ENCODE measurements at regions not wholly inside any gene's neighbourhood (a gene's known extent, or its start where the extent isn't known, plus 50 kb on each side); places are given as distances from the start of the nearest gene placed in this dataset.

DNA sequence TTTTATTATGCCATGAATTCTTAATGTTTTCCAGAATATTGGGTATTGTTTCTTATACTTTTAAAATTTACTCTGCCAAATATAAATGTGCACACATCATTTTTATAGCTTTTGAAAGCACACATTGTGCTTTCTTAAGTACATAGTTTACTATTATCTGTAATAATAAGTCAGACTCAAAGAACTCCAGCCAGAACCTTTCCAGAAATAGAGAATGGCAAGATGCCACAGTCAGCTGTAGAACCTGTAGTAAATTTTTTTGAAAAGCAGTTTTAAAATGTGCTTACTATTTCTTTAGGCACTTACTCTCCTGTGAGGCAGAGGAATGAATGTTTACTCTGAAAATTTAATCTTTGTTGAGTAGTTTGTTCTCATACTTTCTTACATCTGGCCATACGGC, 1287.1 kb downstream of the PCDH9 start:
- TF ChIP-seq CTCF (conservative IDR thresholded peaks at IDR 0.05) (no peak), ZFX (IDR thresholded peaks at IDR 0.05) (no peak)

Measured in C4-2B (cell line).